IPS-18a (cell line): ENCODE measurements at regions not wholly inside any gene's neighbourhood (a gene's known extent, or its start where the extent isn't known, plus 50 kb on each side); places are given as distances from the start of the nearest gene placed in this dataset.
"Not testable (repeated sequence)": the region's sequence is repeated elsewhere in the genome, so short reads cannot be mapped to it uniquely, and the experiment has no call there.

Source experiments
- H3K27ac ChIP-seq: one replicate; pipeline ENCODE4 v1.5.1; 2013; ENCODE audit warnings: low read length
- H3K27me3 ChIP-seq: one replicate; pipeline ENCODE4 v1.6.1; 2013; ENCODE audit warnings: mild to moderate bottlenecking, low read length; ENCODE audit not compliant: control insufficient read depth, insufficient read depth
- H3K36me3 ChIP-seq: one replicate; pipeline ENCODE4 v1.6.1; 2013; ENCODE audit warnings: low read depth, low read length; ENCODE audit not compliant: control insufficient read depth
- H3K4me1 ChIP-seq: one replicate; pipeline ENCODE4 v1.6.1; 2013; ENCODE audit warnings: low read depth, low read length; ENCODE audit not compliant: control insufficient read depth
- H3K4me3 ChIP-seq: one replicate; pipeline ENCODE4 v1.5.1; 2013; ENCODE audit warnings: low read length
- H3K9ac ChIP-seq: one replicate; pipeline ENCODE4 v1.6.1; 2013; ENCODE audit warnings: mild to moderate bottlenecking, low read length, moderate library complexity
- H3K9me3 ChIP-seq: one replicate; pipeline ENCODE4 v1.6.1; 2013; ENCODE audit warnings: low read depth, low read length; ENCODE audit not compliant: control insufficient read depth

DNA sequence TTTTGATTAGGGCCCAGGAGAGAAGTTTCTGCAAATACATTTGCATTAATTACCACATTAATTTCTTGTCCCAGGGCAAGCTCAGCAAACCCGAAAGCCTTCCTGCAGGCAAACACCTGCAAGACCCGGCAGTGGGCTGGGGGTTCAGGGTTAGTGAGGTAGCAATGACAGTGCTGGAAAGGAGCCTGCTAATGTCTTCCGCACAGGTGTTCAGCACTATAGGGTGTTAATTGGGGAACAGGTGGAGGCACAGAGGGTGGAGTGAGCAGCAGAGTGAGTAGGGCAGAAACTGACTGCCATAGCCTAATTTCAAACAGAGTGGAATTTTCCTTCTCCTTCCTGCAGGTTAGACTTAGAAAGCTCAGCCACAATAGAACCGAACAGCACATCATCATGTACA is 50.9 kb upstream of the UBASH3B start:
- Histone ChIP-seq H3K27ac (no peak overlapping the region), H3K4me3 (no peak overlapping the region), H3K4me1 (no peaks in the 10 kb centered on the region), H3K36me3 (no peaks in the 10 kb centered on the region), H3K27me3 (no peaks in the 10 kb centered on the region), H3K9ac (no peak overlapping the region), H3K9me3 (no peaks in the 10 kb centered on the region)

GRCh38 chr11:122601141-122602125 is 54.1 kb upstream of the UBASH3B start:
- Histone ChIP-seq H3K9me3 (no peaks in the 10 kb centered on the region), H3K27ac (no peak overlapping the region), H3K27me3 (no peaks in the 10 kb centered on the region), H3K9ac (no peak overlapping the region), H3K4me3 (no peak overlapping the region), H3K4me1 (no peaks in the 10 kb centered on the region), H3K36me3 (no peaks in the 10 kb centered on the region)

DNA sequence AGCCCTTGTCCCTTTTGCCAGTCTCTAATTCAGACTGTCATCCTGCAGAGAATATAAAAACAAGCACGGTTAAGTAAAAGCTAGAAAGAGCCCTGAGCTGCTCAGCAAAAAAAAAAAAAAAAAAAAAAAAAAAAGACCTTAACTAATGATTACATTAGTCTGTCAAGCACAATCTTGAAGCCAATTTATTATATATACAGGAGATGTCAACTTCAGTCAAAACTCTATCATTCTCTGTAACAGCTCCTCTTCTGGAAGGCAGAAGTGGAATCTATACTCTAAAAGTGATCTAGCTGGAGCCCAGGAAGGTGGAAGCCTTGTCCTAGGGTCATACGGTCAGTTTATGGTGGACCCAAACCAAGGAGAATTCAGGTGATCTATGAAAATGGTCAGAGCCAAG is 55.2 kb upstream of the UBASH3B start:
- Histone ChIP-seq H3K9ac (no peak overlapping the region), H3K36me3 (no peaks in the 10 kb centered on the region), H3K9me3 (no peaks in the 10 kb centered on the region), H3K4me3 (no peak overlapping the region), H3K4me1 (no peaks in the 10 kb centered on the region), H3K27me3 (no peaks in the 10 kb centered on the region), H3K27ac (no peak overlapping the region)

GRCh38 chr11:122599434-122599833 is 56.1 kb upstream of the UBASH3B start:
- H3K9ac ChIP-seq = no peak overlapping the region
- H3K27me3 ChIP-seq = no peaks in the 10 kb centered on the region
- no peak overlapping the region for H3K4me3 ChIP-seq
- H3K4me1 ChIP-seq = no peaks in the 10 kb centered on the region
- no peaks in the 10 kb centered on the region for H3K9me3 ChIP-seq
- H3K27ac ChIP-seq = no peak overlapping the region
- no peaks in the 10 kb centered on the region for H3K36me3 ChIP-seq

DNA sequence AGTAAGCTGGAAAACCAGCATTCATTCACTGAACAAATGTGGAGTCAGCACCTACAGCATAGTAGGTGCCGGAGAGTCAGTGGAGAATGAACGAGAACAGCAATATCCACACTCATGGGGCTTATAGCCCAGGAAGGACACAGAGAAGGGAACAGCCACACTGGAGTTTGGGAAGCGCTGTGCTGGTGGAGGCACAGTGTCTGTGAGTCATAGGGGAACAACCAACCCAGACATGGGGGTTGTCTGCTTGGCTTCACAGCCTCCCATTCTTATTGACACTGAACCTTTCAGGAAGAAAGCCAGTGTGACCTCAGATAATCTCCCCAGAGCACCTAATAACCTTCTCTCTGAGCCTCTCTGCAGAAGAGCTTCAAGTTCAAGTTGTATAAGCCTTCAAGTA is 56.6 kb upstream of the UBASH3B start:
- Histone ChIP-seq H3K4me1 (no peaks in the 10 kb centered on the region), H3K27ac (no peak overlapping the region), H3K27me3 (no peaks in the 10 kb centered on the region)

DNA sequence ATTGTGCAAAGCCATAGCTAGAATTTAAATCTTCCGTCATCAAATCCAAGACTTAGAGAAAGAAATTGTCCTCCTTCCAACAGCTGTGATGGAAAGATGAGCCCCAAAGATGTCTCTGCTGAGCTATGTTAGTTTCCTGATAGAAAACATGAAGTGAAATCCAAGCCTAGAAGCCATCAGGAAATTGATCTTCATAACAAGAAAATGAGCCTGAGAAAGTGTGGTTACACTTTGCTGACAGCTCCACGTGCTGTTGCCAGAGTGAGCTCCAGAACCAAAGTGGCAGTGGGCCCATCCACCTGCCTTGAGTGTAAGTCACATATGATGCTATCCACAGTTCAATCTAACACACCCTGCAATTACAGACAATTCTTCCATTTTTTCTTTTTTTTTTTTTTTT is 58.0 kb upstream of the UBASH3B start:
- H3K4me3 ChIP-seq = no peak overlapping the region
- H3K27ac ChIP-seq = no peak overlapping the region
- no peak overlapping the region for H3K9ac ChIP-seq
- H3K36me3 ChIP-seq = no peaks in the 10 kb centered on the region
- no peaks in the 10 kb centered on the region for H3K27me3 ChIP-seq
- no peaks in the 10 kb centered on the region for H3K9me3 ChIP-seq
- no peaks in the 10 kb centered on the region for H3K4me1 ChIP-seq

More for the DNA sequence above, 56.6 kb upstream of the UBASH3B start:
- Histone ChIP-seq H3K9ac (no peak overlapping the region), H3K9me3 (no peaks in the 10 kb centered on the region), H3K4me3 (no peak overlapping the region), H3K36me3 (no peaks in the 10 kb centered on the region)

DNA sequence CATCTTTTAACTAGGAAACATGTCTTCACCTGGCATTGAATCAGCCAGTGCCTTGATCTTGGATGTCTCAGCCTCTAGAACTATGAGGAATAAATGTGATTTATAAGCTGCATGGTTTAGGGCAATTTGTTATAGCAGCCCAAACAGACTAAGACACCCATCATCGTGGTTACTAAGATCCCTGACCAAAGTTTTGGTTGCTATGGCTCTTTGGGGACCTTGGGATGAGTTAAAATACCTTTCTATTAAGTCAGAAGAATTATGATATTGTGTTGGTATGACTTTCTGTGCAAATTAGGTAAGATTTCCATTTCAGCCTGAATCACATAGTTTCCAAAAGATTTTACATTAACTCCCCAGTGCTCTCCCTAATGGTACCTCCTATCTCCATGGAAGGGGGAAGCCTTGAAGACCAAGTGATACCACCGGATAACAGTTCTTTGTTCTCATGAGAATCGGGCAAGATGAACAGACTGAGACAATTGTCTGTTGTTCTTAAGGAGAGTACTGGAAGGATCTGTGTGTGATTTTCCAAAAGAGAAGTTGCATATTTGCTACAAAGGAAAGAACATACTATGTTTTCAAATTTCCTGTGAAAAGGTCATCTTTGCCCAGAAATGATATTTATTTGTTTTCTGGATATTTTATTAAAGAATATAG is 60.4 kb upstream of the UBASH3B start:
- Histone ChIP-seq H3K36me3 (no peaks in the 10 kb centered on the region), H3K27ac (no peak overlapping the region), H3K4me1 (no peaks in the 10 kb centered on the region), H3K9me3 (no peaks in the 10 kb centered on the region), H3K4me3 (no peak overlapping the region), H3K9ac (no peak overlapping the region), H3K27me3 (no peaks in the 10 kb centered on the region)

GRCh38 chr11:122593473-122594420 is 61.8 kb upstream of the UBASH3B start:
- Histone ChIP-seq H3K27me3 (no peaks in the 10 kb centered on the region), H3K4me1 (no peaks in the 10 kb centered on the region), H3K4me3 (no peak overlapping the region), H3K27ac (no peak overlapping the region), H3K36me3 (no peaks in the 10 kb centered on the region), H3K9ac (no peak overlapping the region), H3K9me3 (no peaks in the 10 kb centered on the region)

GRCh38 chr11:122592641-122593040 is 62.9 kb upstream of the UBASH3B start:
- H3K4me3 ChIP-seq = no peak overlapping the region
- no peaks in the 10 kb centered on the region for H3K4me1 ChIP-seq
- no peaks in the 10 kb centered on the region for H3K36me3 ChIP-seq
- H3K27ac ChIP-seq = no peak overlapping the region
- H3K9ac ChIP-seq = no peak overlapping the region
- no peaks in the 10 kb centered on the region for H3K9me3 ChIP-seq
- H3K27me3 ChIP-seq = no peaks in the 10 kb centered on the region

GRCh38 chr11:122584670-122585069 is 70.9 kb upstream of the UBASH3B start:
- no peak overlapping the region for H3K4me3 ChIP-seq
- no peaks in the 10 kb centered on the region for H3K36me3 ChIP-seq
- H3K27ac ChIP-seq = no peak overlapping the region
- no peaks in the 10 kb centered on the region for H3K9me3 ChIP-seq
- no peaks in the 10 kb centered on the region for H3K27me3 ChIP-seq
- H3K4me1 ChIP-seq = no peaks in the 10 kb centered on the region
- H3K9ac ChIP-seq = no peak overlapping the region

GRCh38 chr11:122580071-122580470 is 75.5 kb upstream of the UBASH3B start:
- H3K27ac ChIP-seq, H3K4me3 ChIP-seq, H3K9me3 ChIP-seq, H3K36me3 ChIP-seq, H3K4me1 ChIP-seq, H3K27me3 ChIP-seq: not testable (repeated sequence)
- H3K9ac ChIP-seq = peak overlapping the region; percentile 27
